ENCODE measurements at regions not wholly inside any gene's neighbourhood (a gene's known extent, or its start where the extent isn't known, plus 50 kb on each side); places are given as distances from the start of the nearest gene placed in this dataset.

DNA sequence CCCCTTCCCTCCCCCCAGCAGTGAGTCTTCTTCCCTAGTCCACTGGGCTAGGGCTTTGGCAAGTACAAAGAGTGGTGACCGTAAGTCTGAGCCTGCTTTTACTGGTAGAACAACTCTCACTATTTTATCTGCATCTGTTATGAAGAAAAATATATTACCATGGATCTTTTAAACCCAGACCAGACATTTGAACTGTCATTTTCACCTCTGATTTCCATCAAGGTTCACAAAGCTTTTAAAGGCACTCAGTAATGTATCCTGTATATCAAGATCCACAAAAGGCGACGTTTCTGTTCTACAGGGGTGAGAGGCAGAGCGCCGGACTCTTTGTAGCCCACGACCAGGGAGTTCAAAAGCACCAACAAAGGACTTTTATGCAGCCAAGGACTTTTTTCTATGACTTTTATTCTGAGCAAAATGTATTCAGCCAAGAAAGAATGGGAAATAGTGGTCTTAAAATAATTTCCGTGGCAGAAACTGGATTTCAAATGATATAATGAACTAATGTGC lies 388.3 kb downstream of the ANXA1 start:
- no peaks in the 10 kb centered on the region for H3K9me3 ChIP-seq (ENCODE audit: control insufficient read depth in 1 of 2, insufficient read depth in 1 of 2, low read length in 2 of 2)
- no peaks in the 10 kb centered on the region for H3K36me3 Mint-ChIP-seq (ENCODE audit: low read depth)
- H3K27me3 Mint-ChIP-seq = no peaks in the 10 kb centered on the region
- no peaks in the 10 kb centered on the region for H3K4me1 Mint-ChIP-seq (ENCODE audit: low read depth)
- peaks cover 2% of the 10 kb centered on the region for H3K9me3 Mint-ChIP-seq
- H3K27ac Mint-ChIP-seq = no peak overlapping the region
- intact Hi-C loops (cut with DNase I, micrococcal nuclease) = no loop called here
- DNase-seq = no peak
- H3K4me1 ChIP-seq (ENCODE audit: insufficient read depth, low read length) = no peaks in the 10 kb centered on the region
- no peak overlapping the region for H3K4me3 ChIP-seq (ENCODE audit: low read length)
- no peaks in the 10 kb centered on the region for H3K36me3 ChIP-seq (ENCODE audit: insufficient read depth, low read length)
- ChIA-PET POLR2A (no interaction called here), CTCF (no interaction called here)
- H3K27me3 ChIP-seq (ENCODE audit: control insufficient read depth in 1 of 2, insufficient read depth in 2 of 2, low read length in 2 of 2) = no peaks in the 10 kb centered on the region
- no peak overlapping the region for H3K4me3 Mint-ChIP-seq
- TF ChIP-seq CTCF (IDR thresholded peaks at IDR 0.05) = no peak
- no peak for ATAC-seq (ENCODE audit: poor library complexity)
- no peak overlapping the region for H3K27ac ChIP-seq (ENCODE audit: low read depth in 1 of 2, low read length in 2 of 2)

DNA sequence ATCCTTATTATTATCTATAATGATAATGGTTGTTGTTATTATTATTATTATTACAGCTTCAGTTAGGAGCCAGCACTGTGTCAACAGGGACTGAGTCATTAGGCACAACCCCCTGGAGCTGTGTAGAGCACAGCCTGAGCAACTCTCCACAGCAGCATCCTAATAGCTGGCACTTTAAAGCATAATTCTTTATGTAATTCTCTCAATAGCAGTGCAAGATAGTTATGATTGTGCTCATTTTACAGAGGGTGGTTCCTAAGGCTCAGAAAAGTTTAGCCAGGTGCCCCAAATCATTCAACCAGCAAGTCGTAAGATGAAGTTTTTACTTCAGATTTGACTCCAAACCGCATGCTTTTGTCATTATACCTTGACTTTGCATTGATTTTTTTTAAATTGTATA lies 390.3 kb downstream of the ANXA1 start:
- H3K27me3 Mint-ChIP-seq = no peaks in the 10 kb centered on the region
- H3K4me3 Mint-ChIP-seq = no peak overlapping the region
- POLR2A ChIA-PET = no interaction called here
- Histone ChIP-seq H3K27me3 (ENCODE audit: control insufficient read depth in 1 of 2, insufficient read depth in 2 of 2, low read length in 2 of 2) (no peaks in the 10 kb centered on the region), H3K36me3 (ENCODE audit: insufficient read depth, low read length) (no peaks in the 10 kb centered on the region), H3K4me1 (ENCODE audit: insufficient read depth, low read length) (no peaks in the 10 kb centered on the region), H3K9me3 (ENCODE audit: control insufficient read depth in 1 of 2, insufficient read depth in 1 of 2, low read length in 2 of 2) (no peaks in the 10 kb centered on the region), H3K4me3 (ENCODE audit: low read length) (no peak overlapping the region), H3K27ac (ENCODE audit: low read depth in 1 of 2, low read length in 2 of 2) (no peak overlapping the region)
- CTCF ChIA-PET = no interaction called here
- no peaks in the 10 kb centered on the region for H3K4me1 Mint-ChIP-seq (ENCODE audit: low read depth)
- no peak for DNase-seq
- no peak overlapping the region for H3K27ac Mint-ChIP-seq
- peaks cover 2% of the 10 kb centered on the region for H3K9me3 Mint-ChIP-seq
- no peak for ATAC-seq (ENCODE audit: poor library complexity)
- no peak for TF ChIP-seq CTCF (IDR thresholded peaks at IDR 0.05)
- no peaks in the 10 kb centered on the region for H3K36me3 Mint-ChIP-seq (ENCODE audit: low read depth)
- intact Hi-C loops (cut with DNase I, micrococcal nuclease) = no loop called here

- ATAC-seq (ENCODE audit: poor library complexity) = no peak
- Mint-ChIP-seq H3K4me1 (ENCODE audit: low read depth) (no peaks in the 10 kb centered on the region), H3K4me3 (no peak overlapping the region), H3K9me3 (no peaks in the 10 kb centered on the region), H3K27me3 (no peaks in the 10 kb centered on the region), H3K27ac (no peak overlapping the region), H3K36me3 (ENCODE audit: low read depth) (no peaks in the 10 kb centered on the region)
- H3K9me3 ChIP-seq (ENCODE audit: control insufficient read depth in 1 of 2, insufficient read depth in 1 of 2, low read length in 2 of 2) = no peaks in the 10 kb centered on the region
- ChIA-PET CTCF (no interaction called here), POLR2A (no interaction called here)
- H3K27me3 ChIP-seq (ENCODE audit: control insufficient read depth in 1 of 2, insufficient read depth in 2 of 2, low read length in 2 of 2) = no peaks in the 10 kb centered on the region
- TF ChIP-seq CTCF (IDR thresholded peaks at IDR 0.05) = no peak
- no peaks in the 10 kb centered on the region for H3K4me1 ChIP-seq (ENCODE audit: insufficient read depth, low read length)
- H3K36me3 ChIP-seq (ENCODE audit: insufficient read depth, low read length) = no peaks in the 10 kb centered on the region
- H3K27ac ChIP-seq (ENCODE audit: low read depth in 1 of 2, low read length in 2 of 2) = no peak overlapping the region
- H3K4me3 ChIP-seq (ENCODE audit: low read length) = no peak overlapping the region
- no peak for DNase-seq
- intact Hi-C loops (cut with DNase I, micrococcal nuclease) = no loop called here
Measured at GRCh38 chr9:73543727-73544126, 392.1 kb downstream of the ANXA1 start.

Data from CD4-positive, alpha-beta T cell (primary cell).